Gastroesophageal sphincter (tissue), 3 donors: ENCODE measurements at regions not wholly inside any gene's neighbourhood (a gene's known extent, or its start where the extent isn't known, plus 50 kb on each side); places are given as distances from the start of the nearest gene placed in this dataset.

Experiments used
- CTCF ChIP-seq, 4 experiments: fragments of 200-600 bp in 2 of 4; fragments of 450-650 bp in 2 of 4; sonication (generic) in 1 of 4; IDR thresholded peaks; one replicate each; pipeline ENCODE4 v1.5.1; 2017 to 2019; ENCODE audit warnings: antibody characterized with exemption in 4 of 4, mild to moderate bottlenecking in 2 of 4, moderate library complexity in 2 of 4
- EP300 ChIP-seq: sonication (generic); formaldehyde crosslinking; IDR thresholded peaks from one replicate; pipeline ENCODE4 v1.6.1; 2017; ENCODE audit warnings: antibody characterized with exemption, mild to moderate bottlenecking
- POLR2A ChIP-seq, 2 donors: fragments of 450-650 bp; IDR thresholded peaks; one replicate each; pipeline ENCODE4 v1.6.1; 2017; ENCODE audit warnings: antibody characterized with exemption in 2 of 2, mild to moderate bottlenecking in 2 of 2, moderate library complexity in 1 of 2
- POLR2AphosphoS5 ChIP-seq: sonication (generic); formaldehyde crosslinking; IDR thresholded peaks from one replicate; pipeline ENCODE4 v1.6.1; 2017; ENCODE audit warnings: antibody characterized with exemption

GRCh38 chr4:108559911-108560310 lies 60.5 kb upstream of the RPL34 start:
- TF ChIP-seq CTCF (IDR thresholded peaks at IDR 0.05) (no peak), POLR2AphosphoS5 (no peak), POLR2A (IDR thresholded peaks at IDR 0.05) (no peak), EP300 (no peak)
